Tibial nerve (tissue), 4 donors: ENCODE measurements at regions not wholly inside any gene's neighbourhood (a gene's known extent, or its start where the extent isn't known, plus 50 kb on each side); places are given as distances from the start of the nearest gene placed in this dataset.
"Not testable (repeated sequence)": the region's sequence is repeated elsewhere in the genome, so short reads cannot be mapped to it uniquely, and the experiment has no call there.

Experiments
- DNase-seq, 2 donors: peaks; one replicate each; pipeline ENCODE4 v3.0.0-alpha.2; 2019; ENCODE audit warnings: low spot score in 2 of 2
- H3K27ac ChIP-seq, 4 donors: fragments of 200-600 bp; sonication (generic) in 3 of 4; one replicate each; pipeline ENCODE4 v1.5.1; 2017 to 2019; ENCODE audit warnings: mild to moderate bottlenecking in 1 of 4
- H3K27me3 ChIP-seq, 2 donors: fragments of 200-600 bp; sonication (generic) in 1 of 2; one replicate each; pipeline versions ENCODE4 v1.5.1 to v1.6.0; 2017 to 2019
- H3K36me3 ChIP-seq, 3 donors: fragments of 200-600 bp; sonication (generic); one replicate each; pipeline ENCODE4 v1.5.1; 2018 to 2019
- H3K4me1 ChIP-seq, 4 donors: fragments of 200-600 bp; sonication (generic) in 3 of 4; one replicate each; pipeline ENCODE4 v1.5.1; 2017 to 2019
- H3K4me3 ChIP-seq, 4 donors: fragments of 200-600 bp; sonication (generic) in 3 of 4; one replicate each; pipeline ENCODE4 v1.5.1; 2017 to 2019; ENCODE audit warnings: mild to moderate bottlenecking in 1 of 4, moderate library complexity in 1 of 4
- H3K9me3 ChIP-seq, 4 donors: fragments of 200-600 bp; sonication (generic) in 3 of 4; one replicate each; pipeline ENCODE4 v1.5.1; 2017 to 2019
- EP300 ChIP-seq, 2 donors: sonication (generic); formaldehyde crosslinking; IDR thresholded peaks; one replicate each; pipeline ENCODE4 v1.6.1; 2017; ENCODE audit warnings: antibody characterized with exemption in 2 of 2, mild to moderate bottlenecking in 1 of 2
- POLR2A ChIP-seq, 2 donors: fragments of 450-650 bp; IDR thresholded peaks; one replicate each; pipeline ENCODE4 v1.6.1; 2017; ENCODE audit warnings: antibody characterized with exemption in 2 of 2, mild to moderate bottlenecking in 2 of 2, moderate library complexity in 2 of 2
- WGBS, 2 donors: methylation state at CpG; one replicate each; pipeline ENCODE4 v1.1.5; 2018; 5-methylcytosine and 5-hydroxymethylcytosine counted together
- TF ChIP-seq, protein P1 (sequence below), 5 experiments: fragments of 200-600 bp in 3 of 5; fragments of 450-650 bp in 2 of 5; sonication (generic) in 3 of 5; IDR thresholded peaks; one replicate each; pipeline ENCODE4 v1.5.1; 2016 to 2019; ENCODE audit warnings: antibody characterized with exemption in 5 of 5, mild to moderate bottlenecking in 3 of 5, moderate library complexity in 2 of 5

DNA sequence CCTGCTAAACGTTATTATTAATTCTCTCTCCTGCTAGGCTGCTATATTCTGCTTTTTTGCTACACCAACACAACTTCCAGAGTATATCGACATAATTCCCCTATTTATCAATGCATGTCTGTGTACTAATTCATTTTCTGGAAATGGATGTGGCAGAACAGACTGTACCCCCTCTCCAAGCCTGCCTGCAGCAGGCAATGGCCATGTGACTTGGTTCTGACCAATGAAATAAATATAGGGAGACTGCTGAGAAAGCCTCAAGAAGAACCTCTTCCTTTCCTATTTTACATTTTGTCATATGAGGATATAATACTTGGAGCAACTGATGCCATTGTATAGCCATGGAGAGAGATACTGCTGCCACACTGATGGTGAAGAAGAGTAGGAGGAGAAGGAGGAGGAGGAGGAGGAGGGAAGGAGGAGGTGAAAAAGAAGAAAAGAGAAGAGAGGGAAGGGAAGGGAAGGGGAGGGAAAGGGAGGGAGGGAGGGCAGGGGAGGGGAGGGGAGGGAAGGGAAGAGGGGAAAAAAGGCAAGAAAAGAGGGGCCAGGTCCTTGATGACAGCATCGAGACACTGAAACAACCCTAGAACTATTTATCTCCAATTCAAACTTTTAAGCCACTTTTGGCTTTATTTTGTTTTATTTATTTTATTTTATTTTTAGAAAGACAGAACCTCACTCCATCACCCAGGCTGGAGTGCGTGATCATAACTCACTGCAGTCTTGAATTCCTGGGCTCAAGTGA, 57.0 kb upstream of the SPP1 start:
- WGBS, 2 donors = 78 to 82% methylated on average over 4 of the region's 4 CpGs
- no peak overlapping the region for H3K4me3 ChIP-seq
- H3K9me3 ChIP-seq = no peaks in the 10 kb centered on the region
- H3K4me1 ChIP-seq = no peaks in the 10 kb centered on the region
- TF ChIP-seq, protein P1, sequence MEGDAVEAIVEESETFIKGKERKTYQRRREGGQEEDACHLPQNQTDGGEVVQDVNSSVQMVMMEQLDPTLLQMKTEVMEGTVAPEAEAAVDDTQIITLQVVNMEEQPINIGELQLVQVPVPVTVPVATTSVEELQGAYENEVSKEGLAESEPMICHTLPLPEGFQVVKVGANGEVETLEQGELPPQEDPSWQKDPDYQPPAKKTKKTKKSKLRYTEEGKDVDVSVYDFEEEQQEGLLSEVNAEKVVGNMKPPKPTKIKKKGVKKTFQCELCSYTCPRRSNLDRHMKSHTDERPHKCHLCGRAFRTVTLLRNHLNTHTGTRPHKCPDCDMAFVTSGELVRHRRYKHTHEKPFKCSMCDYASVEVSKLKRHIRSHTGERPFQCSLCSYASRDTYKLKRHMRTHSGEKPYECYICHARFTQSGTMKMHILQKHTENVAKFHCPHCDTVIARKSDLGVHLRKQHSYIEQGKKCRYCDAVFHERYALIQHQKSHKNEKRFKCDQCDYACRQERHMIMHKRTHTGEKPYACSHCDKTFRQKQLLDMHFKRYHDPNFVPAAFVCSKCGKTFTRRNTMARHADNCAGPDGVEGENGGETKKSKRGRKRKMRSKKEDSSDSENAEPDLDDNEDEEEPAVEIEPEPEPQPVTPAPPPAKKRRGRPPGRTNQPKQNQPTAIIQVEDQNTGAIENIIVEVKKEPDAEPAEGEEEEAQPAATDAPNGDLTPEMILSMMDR (IDR thresholded peaks at IDR 0.05) = no peak
- TF ChIP-seq EP300 (IDR thresholded peaks at IDR 0.05) = no peak
- no peak for TF ChIP-seq POLR2A (IDR thresholded peaks at IDR 0.05)
- no peaks in the 10 kb centered on the region for H3K36me3 ChIP-seq
- no peak for DNase-seq
- H3K27ac ChIP-seq = no peak overlapping the region
- H3K27me3 ChIP-seq = no peaks in the 10 kb centered on the region

GRCh38 chr4:87919304-87919703, 56.2 kb upstream of the SPP1 start:
- not testable (repeated sequence) for H3K4me3 ChIP-seq, H3K36me3 ChIP-seq, DNase-seq, H3K27me3 ChIP-seq, H3K27ac ChIP-seq, H3K9me3 ChIP-seq, H3K4me1 ChIP-seq
- WGBS, 2 donors = 85 to 100% methylated on average over 1 of the region's 1 CpG

GRCh38 chr4:87919941-87920340, 55.6 kb upstream of the SPP1 start:
- H3K36me3 ChIP-seq = no peaks in the 10 kb centered on the region
- no peaks in the 10 kb centered on the region for H3K4me1 ChIP-seq
- DNase-seq = no peak
- no peaks in the 10 kb centered on the region for H3K27me3 ChIP-seq
- TF ChIP-seq POLR2A (IDR thresholded peaks at IDR 0.05) (no peak), EP300 (IDR thresholded peaks at IDR 0.05) (no peak)
- TF ChIP-seq, protein P1 (IDR thresholded peaks at IDR 0.05) = no peak
- 89 to 93% methylated on average over 2 of the region's 2 CpGs for WGBS, 2 donors
- no peak overlapping the region for H3K4me3 ChIP-seq
- H3K9me3 ChIP-seq = no peaks in the 10 kb centered on the region
- no peak overlapping the region for H3K27ac ChIP-seq

DNA sequence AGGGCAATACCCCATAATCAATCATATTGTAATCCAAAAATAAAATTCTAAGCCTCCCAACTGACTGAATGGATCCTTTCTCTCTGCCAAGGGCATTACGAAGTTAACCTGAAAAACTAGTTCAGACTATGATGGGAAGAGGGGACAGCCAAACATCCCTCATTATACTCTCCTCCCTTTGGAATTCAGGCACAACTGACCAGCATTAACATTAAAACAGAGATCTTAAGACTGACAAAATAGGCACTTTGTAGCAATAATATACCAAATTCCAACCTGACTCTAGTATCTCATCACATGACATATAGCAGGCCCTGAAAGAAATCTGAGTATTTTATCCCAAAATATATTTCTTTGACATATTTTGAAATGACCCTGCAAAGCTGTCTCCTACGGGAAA, 55.0 kb upstream of the SPP1 start:
- H3K4me1 ChIP-seq = no peaks in the 10 kb centered on the region
- WGBS, 2 donors = 81 to 83% methylated on average over 2 of the region's 2 CpGs
- H3K36me3 ChIP-seq = no peaks in the 10 kb centered on the region
- no peak overlapping the region for H3K4me3 ChIP-seq
- TF ChIP-seq POLR2A (IDR thresholded peaks at IDR 0.05) = no peak
- TF ChIP-seq, protein P1 (IDR thresholded peaks at IDR 0.05) = no peak
- no peak for TF ChIP-seq EP300 (IDR thresholded peaks at IDR 0.05)
- H3K9me3 ChIP-seq = no peaks in the 10 kb centered on the region
- H3K27ac ChIP-seq = no peak overlapping the region
- no peak for DNase-seq
- H3K27me3 ChIP-seq = no peaks in the 10 kb centered on the region

DNA sequence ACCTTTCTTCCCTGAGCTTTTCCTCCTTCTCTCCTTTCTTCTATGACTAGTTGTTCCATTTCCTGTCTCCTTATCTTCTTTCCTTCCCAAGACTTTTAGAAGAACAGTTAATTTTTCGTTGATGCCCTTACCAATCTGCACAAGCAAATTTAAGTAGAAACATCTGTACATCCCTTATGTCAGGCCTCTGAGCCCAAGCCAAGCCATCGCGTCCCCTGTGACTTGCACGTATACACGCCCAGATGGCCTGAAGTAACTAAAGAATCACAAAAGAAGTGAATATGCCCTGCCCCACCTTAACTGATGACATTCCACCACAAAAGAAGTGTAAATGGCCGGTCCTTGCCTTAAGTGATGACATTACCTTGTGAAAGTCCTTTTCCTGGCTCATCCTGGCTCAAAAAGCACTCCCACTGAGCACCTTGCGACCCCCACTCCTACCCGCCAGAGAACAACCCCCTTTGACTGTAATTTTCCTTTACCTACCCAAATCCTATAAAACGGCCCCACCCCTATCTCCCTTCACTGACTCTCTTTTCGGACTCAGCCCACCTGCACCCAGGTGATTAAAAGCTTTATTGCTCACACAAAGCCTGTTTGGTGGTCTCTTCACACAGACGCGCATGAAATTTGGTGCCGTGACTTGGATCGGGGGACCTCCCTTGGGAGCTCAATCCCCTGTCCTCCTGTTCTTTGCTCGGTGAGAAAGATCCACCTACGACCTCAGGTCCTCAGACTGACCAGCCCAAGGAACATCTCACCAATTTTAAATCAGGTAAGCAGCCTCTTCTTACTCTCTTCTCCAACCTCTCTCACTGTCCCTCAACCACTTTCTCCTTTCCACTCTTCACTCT, 53.7 kb upstream of the SPP1 start:
- not testable (repeated sequence) for DNase-seq, H3K9me3 ChIP-seq
- 78 to 80% methylated on average over 16 of the region's 16 CpGs for WGBS, 2 donors

DNA sequence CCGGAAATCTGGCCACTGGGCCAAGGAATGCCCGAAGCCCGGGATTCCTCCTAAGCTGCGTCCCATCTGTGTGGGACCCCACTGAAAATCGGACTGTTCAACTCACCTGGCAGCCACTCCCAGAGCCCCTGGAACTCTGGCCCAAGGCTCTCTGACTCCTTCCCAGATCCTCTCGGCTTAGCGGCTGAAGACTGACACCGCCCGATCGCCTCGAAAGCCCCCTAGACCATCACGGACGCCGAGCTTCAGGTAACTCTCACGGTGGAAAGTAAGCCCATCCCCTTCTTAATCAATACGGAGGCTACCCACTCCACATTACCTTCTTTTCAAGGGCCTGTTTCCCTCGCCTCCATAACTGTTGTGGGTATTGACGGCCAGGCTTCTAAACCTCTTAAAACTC, 51.4 kb upstream of the SPP1 start:
- 81 to 94% methylated on average over 13 to 18 of the region's 18 CpGs for WGBS, 2 donors
- not testable (repeated sequence) for H3K27ac ChIP-seq, H3K9me3 ChIP-seq, H3K27me3 ChIP-seq, H3K4me3 ChIP-seq, H3K36me3 ChIP-seq, DNase-seq, H3K4me1 ChIP-seq

More for the DNA sequence above, 53.7 kb upstream of the SPP1 start:
- not testable (repeated sequence) for H3K27ac ChIP-seq, H3K4me1 ChIP-seq, H3K4me3 ChIP-seq, H3K36me3 ChIP-seq, H3K27me3 ChIP-seq
